GM12891 (cell line): ENCODE measurements at regions not wholly inside any gene's neighbourhood (a gene's known extent, or its start where the extent isn't known, plus 50 kb on each side); places are given as distances from the start of the nearest gene placed in this dataset.

Experiments used
- PAX5 ChIP-seq: IDR thresholded peaks from 2 replicates; pipeline ENCODE4 v1.6.1; 2011; ENCODE audit warnings: low read length, moderate library complexity, mild to moderate bottlenecking; ENCODE audit not compliant: insufficient read depth, severe bottlenecking
- POLR2A ChIP-seq: IDR thresholded peaks from 2 replicates; pipeline ENCODE4 v1.6.1; 2011; ENCODE audit warnings: low read depth, low read length, control low read depth
- POLR2AphosphoS5 ChIP-seq: IDR thresholded peaks from 2 replicates; pipeline ENCODE4 v1.6.1; 2011; ENCODE audit warnings: low read depth, low read length, control low read depth
- POU2F2 ChIP-seq: IDR thresholded peaks from 2 replicates; pipeline ENCODE4 v1.6.1; 2011; ENCODE audit warnings: low read depth, mild to moderate bottlenecking, control low read depth, low read length, moderate library complexity
- SPI1 ChIP-seq: IDR thresholded peaks from 2 replicates; pipeline ENCODE4 v1.6.1; 2011; ENCODE audit warnings: low read depth, low read length, control low read depth
- TAF1 ChIP-seq: IDR thresholded peaks from 2 replicates; pipeline ENCODE4 v1.6.1; 2011; ENCODE audit warnings: low read depth, low read length, control low read depth

DNA sequence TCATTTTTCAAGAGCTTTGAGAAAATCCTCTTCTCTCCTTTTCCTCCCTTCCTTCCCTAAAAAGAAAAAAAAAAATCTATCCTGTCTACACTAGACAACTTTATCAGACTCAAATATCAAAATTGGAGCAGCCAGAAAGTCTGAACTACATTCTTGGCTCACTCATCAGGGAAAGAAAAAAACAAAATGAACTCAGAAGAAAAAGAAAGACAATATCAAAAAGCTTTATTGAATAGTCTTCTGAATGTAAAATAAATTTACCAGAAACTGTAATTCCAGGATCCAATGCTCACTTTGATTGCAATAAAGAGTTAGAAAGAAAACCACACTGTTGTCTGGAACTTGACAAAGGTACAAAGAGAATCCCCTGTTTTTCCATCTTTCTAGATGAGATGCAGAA, 507.2 kb upstream of the MPDZ start:
- TF ChIP-seq POLR2A (no peak), POLR2AphosphoS5 (no peak), TAF1 (no peak), SPI1 (no peak), PAX5 (no peak), POU2F2 (no peak)
